ENCODE measurements at regions not wholly inside any gene's neighbourhood (a gene's known extent, or its start where the extent isn't known, plus 50 kb on each side); places are given as distances from the start of the nearest gene placed in this dataset.

DNA sequence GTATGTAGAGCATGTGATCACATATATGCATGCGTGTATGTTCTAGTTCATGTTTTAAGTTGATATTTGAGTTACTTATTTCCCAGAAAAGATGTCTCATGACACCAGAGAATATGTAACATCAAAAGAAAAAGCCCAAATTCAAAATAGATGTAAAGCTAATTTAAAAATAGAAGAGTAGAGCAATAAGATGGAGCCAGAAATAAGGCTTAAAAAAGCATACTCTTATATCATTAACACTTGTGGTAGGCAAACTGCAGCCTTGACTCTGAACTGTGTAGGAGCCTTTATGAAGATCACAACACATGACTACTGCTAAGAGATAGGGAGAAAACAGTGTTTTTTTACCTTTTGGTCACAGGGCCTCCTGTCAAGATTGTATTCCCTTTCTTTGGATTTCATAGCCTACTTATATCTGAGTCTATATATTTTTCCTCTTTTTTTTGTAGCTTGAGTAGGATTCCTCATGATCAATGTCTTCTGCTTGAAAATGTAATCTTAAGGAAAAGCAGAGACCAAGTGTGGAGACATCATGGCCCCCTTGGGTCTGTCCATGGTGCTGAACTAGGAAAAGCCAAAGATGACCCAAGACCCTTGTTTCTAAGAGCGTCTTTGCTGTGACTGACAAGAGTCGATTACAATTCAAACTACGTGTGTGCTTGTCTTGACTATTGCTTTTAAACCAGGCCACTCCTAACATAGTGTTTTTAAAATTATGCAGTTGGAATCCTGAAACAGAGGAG, 390.4 kb downstream of the SHISA9 start:
- Histone ChIP-seq H3K4me3 (IDR thresholded peaks at IDR 0.05; ENCODE audit: insufficient read depth, low read depth, low read length) (no peak overlapping the region), H3K27me3 (ENCODE audit: insufficient read depth, low read depth) (no peaks in the 10 kb centered on the region), H3K4me2 (no peak overlapping the region), H3K36me3 (ENCODE audit: insufficient read depth) (no peaks in the 10 kb centered on the region), H3K4me1 (ENCODE audit: low read depth, poor library complexity, severe bottlenecking) (no peaks in the 10 kb centered on the region), H4K20me1 (ENCODE audit: insufficient read depth) (no peaks in the 10 kb centered on the region), H3K79me2 (ENCODE audit: insufficient read depth, low read depth) (no peaks in the 10 kb centered on the region), H3K27ac (no peak overlapping the region), H3K9ac (no peak overlapping the region), H2AFZ (ENCODE audit: low read depth) (no peak overlapping the region)
- no peak for TF ChIP-seq CTCF (conservative IDR thresholded peaks at IDR 0.05; ENCODE audit: low read depth, low read length)

DNA sequence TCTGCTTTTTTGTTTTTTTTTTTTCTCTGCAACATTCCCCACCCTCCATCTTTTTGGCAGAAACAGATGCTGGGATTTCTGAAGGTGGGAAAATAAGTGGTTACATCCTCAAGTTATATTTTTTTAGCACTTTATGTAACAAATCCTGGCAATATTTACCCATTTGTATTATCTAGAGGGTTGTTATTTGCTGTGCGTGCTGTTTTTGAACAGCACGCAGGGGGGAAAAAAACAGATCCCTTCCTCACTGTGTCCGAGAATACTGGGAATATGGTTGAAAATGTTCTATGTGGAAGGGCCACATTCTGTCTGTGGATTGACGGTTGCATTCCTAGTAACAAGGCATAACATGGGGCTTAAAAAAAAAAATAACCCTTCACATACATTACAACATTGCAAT, 394.8 kb downstream of the SHISA9 start:
- H3K4me2 ChIP-seq, result no peak overlapping the region
- no peaks in the 10 kb centered on the region for H3K36me3 ChIP-seq (ENCODE audit: insufficient read depth)
- no peak for TF ChIP-seq CTCF (conservative IDR thresholded peaks at IDR 0.05; ENCODE audit: low read depth, low read length)
- no peaks in the 10 kb centered on the region for H3K79me2 ChIP-seq (ENCODE audit: insufficient read depth, low read depth)
- no peak overlapping the region for H2AFZ ChIP-seq (ENCODE audit: low read depth)
- H3K27ac ChIP-seq, result no peak overlapping the region
- no peaks in the 10 kb centered on the region for H4K20me1 ChIP-seq (ENCODE audit: insufficient read depth)
- H3K9ac ChIP-seq, result no peak overlapping the region
- no peaks in the 10 kb centered on the region for H3K27me3 ChIP-seq (ENCODE audit: insufficient read depth, low read depth)
- no peak overlapping the region for H3K4me3 ChIP-seq (IDR thresholded peaks at IDR 0.05; ENCODE audit: insufficient read depth, low read depth, low read length)
- no peaks in the 10 kb centered on the region for H3K4me1 ChIP-seq (ENCODE audit: low read depth, poor library complexity, severe bottlenecking)

DNA sequence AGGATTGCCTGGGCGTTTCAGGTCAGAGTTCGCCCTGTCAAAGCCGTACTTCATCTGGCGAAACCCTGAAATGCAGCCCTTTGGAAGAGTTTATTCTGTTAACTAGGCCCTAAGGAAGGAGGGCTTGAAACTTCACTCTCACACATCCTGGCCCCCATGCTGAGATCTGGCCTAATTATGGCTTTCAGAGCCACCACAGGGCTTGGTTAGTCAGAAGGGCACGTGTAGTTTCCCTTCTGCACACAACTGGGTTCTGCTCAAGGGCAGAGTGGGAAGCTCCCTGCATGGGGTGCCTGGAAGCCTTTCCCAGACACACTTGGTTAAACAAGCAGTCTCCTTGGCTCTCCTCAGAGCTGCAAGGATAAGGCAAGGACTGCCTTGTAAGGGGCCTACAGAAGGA, 397.3 kb downstream of the SHISA9 start:
- Histone ChIP-seq H3K36me3 (ENCODE audit: insufficient read depth) (no peaks in the 10 kb centered on the region), H3K79me2 (ENCODE audit: insufficient read depth, low read depth) (no peaks in the 10 kb centered on the region), H3K27ac (no peak overlapping the region), H4K20me1 (ENCODE audit: insufficient read depth) (no peaks in the 10 kb centered on the region), H3K4me1 (ENCODE audit: low read depth, poor library complexity, severe bottlenecking) (no peaks in the 10 kb centered on the region), H3K27me3 (ENCODE audit: insufficient read depth, low read depth) (no peaks in the 10 kb centered on the region), H3K9ac (no peak overlapping the region), H2AFZ (ENCODE audit: low read depth) (no peak overlapping the region), H3K4me2 (no peak overlapping the region), H3K4me3 (IDR thresholded peaks at IDR 0.05; ENCODE audit: insufficient read depth, low read depth, low read length) (no peak overlapping the region)
- no peak for TF ChIP-seq CTCF (conservative IDR thresholded peaks at IDR 0.05; ENCODE audit: low read depth, low read length)

GRCh38 chr16:13300066-13300840, 398.9 kb downstream of the SHISA9 start:
- no peaks in the 10 kb centered on the region for H4K20me1 ChIP-seq (ENCODE audit: insufficient read depth)
- H2AFZ ChIP-seq (ENCODE audit: low read depth), result no peak overlapping the region
- H3K9ac ChIP-seq, result no peak overlapping the region
- no peaks in the 10 kb centered on the region for H3K36me3 ChIP-seq (ENCODE audit: insufficient read depth)
- no peak overlapping the region for H3K27ac ChIP-seq
- H3K27me3 ChIP-seq (ENCODE audit: insufficient read depth, low read depth), result no peaks in the 10 kb centered on the region
- no peak for TF ChIP-seq CTCF (conservative IDR thresholded peaks at IDR 0.05; ENCODE audit: low read depth, low read length)
- H3K79me2 ChIP-seq (ENCODE audit: insufficient read depth, low read depth), result no peaks in the 10 kb centered on the region
- H3K4me3 ChIP-seq (IDR thresholded peaks at IDR 0.05; ENCODE audit: insufficient read depth, low read depth, low read length), result no peak overlapping the region
- no peak overlapping the region for H3K4me2 ChIP-seq
- H3K4me1 ChIP-seq (ENCODE audit: low read depth, poor library complexity, severe bottlenecking), result no peaks in the 10 kb centered on the region

All from KMS-11 (cell line).